SH-SY5Y (cell line): ENCODE measurements at regions not wholly inside any gene's neighbourhood (a gene's known extent, or its start where the extent isn't known, plus 50 kb on each side); places are given as distances from the start of the nearest gene placed in this dataset.

Source experiments
- GATA2 ChIP-seq: IDR thresholded peaks from 2 replicates; pipeline ENCODE4 v1.6.1; 2011; ENCODE audit warnings: mild to moderate bottlenecking, low read depth, low read length
- GATA3 ChIP-seq: IDR thresholded peaks from 2 replicates; pipeline ENCODE4 v1.6.1; 2011; ENCODE audit warnings: low read depth, mild to moderate bottlenecking, low read length, moderate library complexity

DNA sequence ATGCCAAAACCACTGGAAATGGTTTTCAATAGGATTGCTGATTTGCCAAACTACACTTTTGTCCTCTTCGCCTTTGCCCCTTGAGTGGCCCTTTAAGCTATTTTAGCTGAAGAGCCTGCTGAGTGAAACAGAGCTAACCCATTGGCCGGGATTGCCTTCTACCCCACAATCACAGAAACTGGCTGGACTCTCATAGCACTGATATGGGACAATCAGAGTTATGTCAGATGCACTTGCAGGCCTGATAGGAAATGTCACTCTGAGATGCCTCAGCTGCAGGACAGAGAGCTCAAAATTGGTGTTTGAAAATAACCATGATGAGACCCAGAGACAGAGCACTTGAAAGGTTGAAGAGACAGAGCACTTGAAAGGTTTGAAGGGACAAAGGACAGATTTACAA is 354.4 kb downstream of the BRINP2 start:
- TF ChIP-seq GATA2 (no peak), GATA3 (no peak)
